ENCODE measurements at regions not wholly inside any gene's neighbourhood (a gene's known extent, or its start where the extent isn't known, plus 50 kb on each side); places are given as distances from the start of the nearest gene placed in this dataset.

DNA sequence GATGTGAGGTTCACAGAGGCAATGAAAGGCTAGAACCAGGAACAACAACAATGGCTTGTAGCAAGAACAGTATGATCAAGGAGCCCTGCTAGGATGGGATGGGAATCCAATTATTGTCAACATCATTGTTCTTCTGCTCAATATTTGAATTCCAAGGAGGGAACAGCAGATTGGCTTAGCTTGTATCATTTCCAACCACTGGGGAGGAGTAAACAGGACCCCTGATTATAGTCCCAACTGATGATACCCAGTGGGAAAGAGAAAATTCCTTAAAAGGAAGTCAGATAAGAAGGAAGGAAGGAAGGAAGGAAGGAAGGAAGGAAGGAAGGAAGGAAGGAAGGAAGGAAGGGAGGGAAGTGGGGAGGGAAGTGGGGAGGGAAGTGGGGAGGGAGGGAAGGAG, 69.5 kb upstream of the ZC3H12C start:
- TF ChIP-seq, protein P1, sequence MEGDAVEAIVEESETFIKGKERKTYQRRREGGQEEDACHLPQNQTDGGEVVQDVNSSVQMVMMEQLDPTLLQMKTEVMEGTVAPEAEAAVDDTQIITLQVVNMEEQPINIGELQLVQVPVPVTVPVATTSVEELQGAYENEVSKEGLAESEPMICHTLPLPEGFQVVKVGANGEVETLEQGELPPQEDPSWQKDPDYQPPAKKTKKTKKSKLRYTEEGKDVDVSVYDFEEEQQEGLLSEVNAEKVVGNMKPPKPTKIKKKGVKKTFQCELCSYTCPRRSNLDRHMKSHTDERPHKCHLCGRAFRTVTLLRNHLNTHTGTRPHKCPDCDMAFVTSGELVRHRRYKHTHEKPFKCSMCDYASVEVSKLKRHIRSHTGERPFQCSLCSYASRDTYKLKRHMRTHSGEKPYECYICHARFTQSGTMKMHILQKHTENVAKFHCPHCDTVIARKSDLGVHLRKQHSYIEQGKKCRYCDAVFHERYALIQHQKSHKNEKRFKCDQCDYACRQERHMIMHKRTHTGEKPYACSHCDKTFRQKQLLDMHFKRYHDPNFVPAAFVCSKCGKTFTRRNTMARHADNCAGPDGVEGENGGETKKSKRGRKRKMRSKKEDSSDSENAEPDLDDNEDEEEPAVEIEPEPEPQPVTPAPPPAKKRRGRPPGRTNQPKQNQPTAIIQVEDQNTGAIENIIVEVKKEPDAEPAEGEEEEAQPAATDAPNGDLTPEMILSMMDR (IDR thresholded peaks at IDR 0.05), result no peak
- TF ChIP-seq POLR2AphosphoS5 (IDR thresholded peaks at IDR 0.05), result no peak
- no peak for TF ChIP-seq POLR2A (IDR thresholded peaks at IDR 0.05)
- Histone ChIP-seq H3K4me3 (no peak overlapping the region), H3K9me3 (no peaks in the 10 kb centered on the region), H3K36me3 (no peaks in the 10 kb centered on the region), H3K4me1 (replicated peaks) (no peaks in the 10 kb centered on the region), H3K27ac (no peak overlapping the region), H3K27me3 (replicated peaks; ENCODE audit: insufficient read depth) (no peaks in the 10 kb centered on the region)
- DNase-seq (ENCODE audit: low spot score), result no peak
- intact Hi-C loops (cut with DNase I), result no loop called here

DNA sequence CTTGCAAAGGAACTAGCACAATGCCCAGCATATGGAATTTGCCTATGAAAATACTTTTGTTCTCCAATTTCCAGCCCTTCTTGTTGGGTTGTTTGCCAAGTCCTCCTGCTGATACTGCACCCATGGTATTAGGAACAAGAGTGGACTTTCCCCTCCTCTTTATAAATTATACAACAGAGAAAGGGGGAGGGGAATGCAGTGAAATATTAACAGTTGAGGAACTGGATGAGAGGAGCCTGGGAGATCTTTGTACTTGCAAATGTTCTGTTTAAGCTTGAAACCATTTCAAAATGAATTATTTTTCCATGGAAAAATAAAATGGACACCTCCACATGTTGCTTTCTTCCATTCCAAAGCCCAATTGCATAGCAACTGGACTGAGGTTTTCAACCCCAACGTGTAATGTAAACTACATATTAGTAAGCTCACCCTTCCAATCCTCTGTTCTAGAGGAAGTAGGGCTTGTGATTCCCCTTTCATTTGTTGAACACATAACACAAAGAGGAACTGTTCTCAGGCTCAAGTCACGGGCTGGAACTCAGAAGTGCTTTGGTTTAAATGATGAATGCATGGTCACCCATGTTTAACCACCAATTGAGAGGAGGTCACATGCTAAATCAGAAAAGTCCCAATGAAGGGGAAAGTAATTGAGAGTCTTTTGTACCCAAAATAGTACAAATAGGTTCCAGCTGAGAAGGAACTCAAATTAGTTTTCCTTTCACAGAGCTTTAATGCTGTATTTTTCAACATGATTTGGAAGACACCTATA, 66.2 kb upstream of the ZC3H12C start:
- DNase-seq (ENCODE audit: low spot score), result no peak
- intact Hi-C loops (cut with DNase I), result no loop called here
- H3K27ac ChIP-seq, result no peak overlapping the region
- H3K4me3 ChIP-seq, result no peak overlapping the region
- no peak for TF ChIP-seq POLR2AphosphoS5 (IDR thresholded peaks at IDR 0.05)
- TF ChIP-seq POLR2A (IDR thresholded peaks at IDR 0.05), result no peak
- TF ChIP-seq, protein P1 (IDR thresholded peaks at IDR 0.05), result no peak
- 70% methylated on average over 2 of the region's 2 CpGs for WGBS
- H3K27me3 ChIP-seq (replicated peaks; ENCODE audit: insufficient read depth), result no peaks in the 10 kb centered on the region
- H3K36me3 ChIP-seq, result no peaks in the 10 kb centered on the region
- H3K4me1 ChIP-seq (replicated peaks), result no peaks in the 10 kb centered on the region
- no peaks in the 10 kb centered on the region for H3K9me3 ChIP-seq

DNA sequence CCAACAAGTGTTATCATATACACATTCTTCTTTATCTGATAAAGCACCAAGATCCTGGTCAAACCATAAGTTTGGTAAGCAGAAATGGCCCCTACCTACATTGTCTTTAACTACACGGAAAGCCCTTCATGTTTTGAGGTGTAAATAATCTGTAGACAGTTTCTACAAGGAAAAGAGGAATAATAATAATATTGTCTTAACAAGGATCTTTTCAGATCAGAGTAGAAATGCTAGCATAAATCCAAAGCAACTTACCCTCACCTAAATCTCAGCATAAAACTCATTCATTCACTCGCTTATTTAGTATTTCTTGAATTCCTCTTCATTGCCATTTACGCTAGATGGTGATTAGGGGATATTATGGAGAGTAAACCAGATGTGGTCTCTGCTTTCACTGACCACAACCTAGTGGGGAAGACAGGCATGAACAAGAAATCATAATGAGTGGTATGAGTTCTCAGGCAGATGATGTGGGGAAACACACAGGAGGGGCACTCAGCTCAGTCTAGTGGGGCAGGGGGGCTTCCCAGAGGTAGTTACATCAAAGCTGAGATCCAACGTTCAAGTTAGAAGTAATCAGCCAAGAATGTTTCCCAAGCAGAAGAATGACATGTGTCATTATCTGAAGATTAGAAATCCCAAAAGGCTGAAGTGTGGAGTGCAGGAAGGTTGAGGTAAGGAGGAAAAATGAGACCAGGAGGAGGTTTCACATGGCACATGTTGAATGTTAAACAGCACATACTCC, 65.4 kb upstream of the ZC3H12C start:
- WGBS, result 84% methylated on average over 4 of the region's 4 CpGs

DNA sequence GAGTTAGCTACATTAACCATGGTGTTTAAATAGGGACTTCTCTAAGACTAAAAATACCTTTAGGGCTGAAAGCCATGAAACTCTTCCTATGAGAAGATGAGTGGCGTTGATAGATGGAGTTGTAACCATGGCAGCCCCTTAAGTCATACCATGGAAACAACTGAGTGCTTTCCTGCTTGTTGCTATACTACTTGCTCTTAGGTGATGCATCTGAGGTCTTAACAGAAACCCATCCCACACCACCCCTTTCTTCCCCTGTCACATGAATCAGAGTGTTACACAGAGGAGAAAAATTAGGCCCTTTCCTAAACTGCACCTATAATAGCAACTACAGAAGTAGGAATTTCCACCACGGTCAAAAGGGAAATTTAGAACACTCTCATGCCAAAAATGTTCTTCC, 64.3 kb upstream of the ZC3H12C start:
- Histone ChIP-seq H3K4me3 (no peak overlapping the region), H3K27ac (no peak overlapping the region), H3K4me1 (replicated peaks) (no peaks in the 10 kb centered on the region), H3K27me3 (replicated peaks; ENCODE audit: insufficient read depth) (no peaks in the 10 kb centered on the region), H3K36me3 (no peaks in the 10 kb centered on the region), H3K9me3 (no peaks in the 10 kb centered on the region)
- TF ChIP-seq, protein P1 (IDR thresholded peaks at IDR 0.05), result no peak
- no peak for TF ChIP-seq POLR2A (IDR thresholded peaks at IDR 0.05)
- no peak for TF ChIP-seq POLR2AphosphoS5 (IDR thresholded peaks at IDR 0.05)
- intact Hi-C loops (cut with DNase I), result no loop called here
- no peak for DNase-seq (ENCODE audit: low spot score)
- 93% methylated on average over 2 of the region's 2 CpGs for WGBS

More for the DNA sequence above, 65.4 kb upstream of the ZC3H12C start:
- intact Hi-C loops (cut with DNase I), result no loop called here
- Histone ChIP-seq H3K4me3 (no peak overlapping the region), H3K27ac (no peak overlapping the region), H3K36me3 (no peaks in the 10 kb centered on the region), H3K4me1 (replicated peaks) (no peaks in the 10 kb centered on the region), H3K9me3 (no peaks in the 10 kb centered on the region), H3K27me3 (replicated peaks; ENCODE audit: insufficient read depth) (no peaks in the 10 kb centered on the region)
- TF ChIP-seq, protein P1 (IDR thresholded peaks at IDR 0.05), result no peak
- TF ChIP-seq POLR2A (IDR thresholded peaks at IDR 0.05) (no peak), POLR2AphosphoS5 (IDR thresholded peaks at IDR 0.05) (no peak)
- no peak for DNase-seq (ENCODE audit: low spot score)

Data from prostate gland (tissue), 2 donors.